GM03348 (cell line): ENCODE measurements at regions not wholly inside any gene's neighbourhood (a gene's known extent, or its start where the extent isn't known, plus 50 kb on each side); places are given as distances from the start of the nearest gene placed in this dataset.
"Not testable (repeated sequence)": the region's sequence is repeated elsewhere in the genome, so short reads cannot be mapped to it uniquely, and the experiment has no call there.

Source experiments
- DNase-seq: peaks from one replicate; pipeline ENCODE4 v3.0.0; 2012; ENCODE audit warnings: low spot score

DNA sequence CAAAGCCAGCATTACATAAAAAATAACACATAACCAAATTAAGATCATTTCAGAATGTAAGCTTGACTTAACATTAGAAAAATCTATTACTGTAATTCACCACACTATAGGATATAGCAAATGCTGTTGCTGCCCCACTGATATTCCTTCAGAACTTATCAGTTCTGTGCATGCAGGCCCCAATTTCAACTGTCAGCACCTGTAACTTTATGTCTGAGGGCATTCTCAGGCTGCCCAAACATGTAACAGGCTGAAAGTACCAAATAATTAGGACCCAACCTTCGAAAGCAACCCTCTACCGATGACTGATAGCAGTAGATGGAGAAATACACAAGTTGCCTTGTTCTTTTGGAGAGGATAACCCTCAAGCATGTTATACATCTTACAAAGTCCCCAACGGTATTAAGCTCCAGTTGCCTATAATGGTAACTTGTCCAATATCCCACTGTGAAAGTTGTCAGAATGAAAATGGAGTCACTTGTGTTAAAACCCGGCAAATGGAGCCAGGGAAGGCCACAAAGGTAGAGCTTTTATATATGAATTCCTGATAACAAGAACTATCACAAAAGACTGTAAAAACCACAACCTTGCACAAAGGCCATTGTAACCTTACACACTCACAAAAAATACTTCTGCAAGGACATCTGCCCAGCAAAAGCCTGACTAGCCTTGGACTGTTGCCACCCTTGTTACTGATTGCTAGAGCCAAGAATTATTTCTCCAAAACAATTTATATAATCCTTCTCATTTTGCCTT lies 66.9 kb upstream of the ZNF746 start:
- no peak for DNase-seq

GRCh38 chr7:149562602-149563001 lies 65.0 kb upstream of the ZNF746 start:
- DNase-seq = peak; percentile 51

DNA sequence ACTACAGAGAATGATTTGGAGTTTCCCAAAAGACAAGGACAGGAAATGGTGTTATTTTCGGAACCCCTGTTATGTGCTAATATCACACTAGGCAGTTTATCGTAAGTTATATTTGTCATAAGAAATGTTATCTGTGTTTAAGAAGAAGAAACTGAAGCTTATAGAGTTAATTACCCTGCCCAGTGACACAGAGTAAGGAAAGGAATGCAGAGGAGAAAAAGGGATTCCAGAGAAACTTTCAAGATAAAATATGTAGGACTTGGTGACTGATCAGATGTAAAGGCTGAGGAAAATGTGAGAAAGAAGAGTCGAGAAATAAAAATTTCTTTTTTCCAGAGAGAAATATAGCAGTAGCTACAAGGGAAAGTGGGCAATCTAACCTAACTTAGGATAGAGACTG lies 63.5 kb upstream of the ZNF746 start:
- peak; percentile 45 for DNase-seq

- peak; percentile 81 for DNase-seq
Measured at GRCh38 chr7:149559711-149560110, 62.1 kb upstream of the ZNF746 start.

DNA sequence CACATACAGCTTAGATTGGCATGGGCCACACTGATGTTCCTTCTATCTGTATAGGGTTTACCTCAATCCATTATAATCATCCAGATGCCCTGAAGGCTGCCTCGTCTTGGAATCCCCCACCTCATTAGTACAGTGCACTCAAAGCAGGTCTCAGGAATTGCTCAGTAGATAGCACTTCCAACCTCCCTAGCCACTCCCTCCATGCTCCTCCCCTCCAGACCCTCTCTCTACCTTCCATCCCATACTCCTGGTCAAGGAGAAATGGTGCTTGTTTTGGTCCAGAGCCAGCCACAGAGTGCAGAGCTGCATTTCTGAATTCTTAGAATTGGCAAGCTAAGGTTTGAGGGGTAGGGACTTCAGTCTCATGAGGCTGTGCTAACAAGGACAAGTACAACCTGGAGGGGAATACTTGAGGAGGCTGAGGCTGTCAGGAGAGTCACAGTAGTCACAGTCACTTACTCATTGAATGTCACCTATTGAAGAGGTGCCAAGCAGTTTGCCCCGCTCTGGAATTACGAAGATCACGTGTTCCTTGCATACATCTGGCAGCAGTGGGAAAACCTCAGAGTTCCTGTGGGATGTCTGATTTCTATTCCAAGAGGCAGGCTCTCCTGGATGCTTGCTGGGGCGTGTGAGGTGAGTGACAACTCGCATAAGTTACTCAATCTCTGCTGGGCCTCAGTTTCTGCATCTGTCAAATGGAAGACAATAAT lies 60.7 kb upstream of the ZNF746 start:
- DNase-seq = peak; percentile 72

- not testable (repeated sequence) for DNase-seq
Measured at GRCh38 chr7:149556525-149556924, 58.9 kb upstream of the ZNF746 start.

DNA sequence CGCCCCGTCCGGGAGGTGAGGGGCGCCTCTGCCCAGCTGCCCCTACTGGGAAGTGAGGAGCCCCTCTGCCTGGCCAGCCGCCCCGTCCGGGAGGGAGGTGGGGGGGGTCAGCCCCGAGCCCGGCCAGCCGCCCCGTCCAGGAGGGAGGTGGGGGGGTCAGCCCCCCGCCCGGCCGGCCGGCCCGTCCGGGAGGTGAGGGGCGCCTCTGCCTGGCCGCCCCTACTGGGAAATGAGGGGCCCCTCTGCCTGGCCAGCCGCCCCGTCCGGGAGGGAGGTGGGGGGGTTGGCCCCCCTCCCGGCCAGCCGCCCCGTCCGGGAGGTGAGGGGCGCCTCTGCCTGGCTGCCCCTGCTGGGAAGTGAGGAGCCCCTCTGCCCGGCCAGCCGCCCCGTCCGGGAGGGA lies 57.2 kb upstream of the ZNF746 start:
- DNase-seq = not testable (repeated sequence)

DNA sequence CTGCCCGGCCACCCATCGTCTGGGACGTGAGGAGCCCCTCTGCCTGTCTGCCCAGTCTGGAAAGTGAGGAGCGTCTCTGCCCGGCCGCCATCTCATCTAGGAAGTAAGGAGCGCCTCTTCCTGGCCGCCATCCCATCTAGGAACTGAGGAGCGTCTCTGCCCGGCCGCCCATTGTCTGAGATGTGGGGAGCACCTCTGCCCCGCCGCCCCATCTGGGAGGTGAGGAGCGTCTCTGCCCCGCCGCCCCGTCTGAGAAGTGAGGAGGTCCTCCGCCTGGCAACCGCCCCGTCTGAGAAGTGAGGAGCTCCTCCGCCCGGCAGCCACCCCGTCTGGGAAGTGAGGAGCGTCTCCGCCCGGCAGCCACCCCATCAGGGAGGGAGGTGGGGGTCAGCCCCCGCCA lies 56.4 kb upstream of the ZNF746 start:
- DNase-seq = not testable (repeated sequence)

DNA sequence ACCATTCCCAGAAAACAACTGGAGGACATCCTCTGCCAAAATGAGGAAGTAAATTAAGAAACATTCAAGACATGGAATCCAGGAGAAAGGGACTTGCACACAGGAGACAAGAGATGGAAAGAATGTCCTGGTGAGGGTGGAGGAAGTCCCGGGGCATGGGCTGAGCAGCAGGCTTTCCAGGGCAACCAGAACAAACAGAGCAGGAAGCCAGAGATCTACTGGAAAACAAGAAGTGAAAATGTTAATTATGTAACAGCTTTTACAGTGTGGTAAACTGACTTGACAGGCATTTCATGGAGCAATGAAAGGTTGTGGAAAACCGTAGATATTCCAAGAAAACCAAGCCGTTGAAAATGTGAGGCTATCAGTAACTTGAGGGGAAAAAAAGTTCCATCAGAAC lies 55.2 kb upstream of the ZNF746 start:
- no peak for DNase-seq
